ENCODE measurements at regions not wholly inside any gene's neighbourhood (a gene's known extent, or its start where the extent isn't known, plus 50 kb on each side); places are given as distances from the start of the nearest gene placed in this dataset.

DNA sequence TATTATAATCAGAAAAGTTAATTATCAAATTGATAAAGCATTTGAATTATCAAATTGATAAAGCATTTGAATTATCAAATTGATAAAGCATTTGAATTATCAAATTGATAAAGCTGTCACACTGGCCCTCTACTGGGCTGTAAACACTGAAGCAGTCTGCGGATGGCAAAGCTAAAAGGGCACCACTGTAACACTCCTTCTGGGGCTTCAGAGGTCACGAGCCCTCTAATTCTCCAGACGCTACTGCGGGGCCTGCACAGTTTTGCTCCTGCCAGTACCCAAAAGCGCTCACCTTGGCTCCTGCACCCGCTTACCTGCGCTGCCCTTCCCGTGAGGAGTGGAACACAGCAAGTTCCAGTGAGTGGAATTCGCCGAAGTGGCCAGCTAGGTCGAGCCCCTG lies 409.0 kb upstream of the KCNMB2 start:
- H3K36me3 ChIP-seq (ENCODE audit: control insufficient read depth, insufficient read depth, low read length) = no peaks in the 10 kb centered on the region
- TF ChIP-seq, protein P1, sequence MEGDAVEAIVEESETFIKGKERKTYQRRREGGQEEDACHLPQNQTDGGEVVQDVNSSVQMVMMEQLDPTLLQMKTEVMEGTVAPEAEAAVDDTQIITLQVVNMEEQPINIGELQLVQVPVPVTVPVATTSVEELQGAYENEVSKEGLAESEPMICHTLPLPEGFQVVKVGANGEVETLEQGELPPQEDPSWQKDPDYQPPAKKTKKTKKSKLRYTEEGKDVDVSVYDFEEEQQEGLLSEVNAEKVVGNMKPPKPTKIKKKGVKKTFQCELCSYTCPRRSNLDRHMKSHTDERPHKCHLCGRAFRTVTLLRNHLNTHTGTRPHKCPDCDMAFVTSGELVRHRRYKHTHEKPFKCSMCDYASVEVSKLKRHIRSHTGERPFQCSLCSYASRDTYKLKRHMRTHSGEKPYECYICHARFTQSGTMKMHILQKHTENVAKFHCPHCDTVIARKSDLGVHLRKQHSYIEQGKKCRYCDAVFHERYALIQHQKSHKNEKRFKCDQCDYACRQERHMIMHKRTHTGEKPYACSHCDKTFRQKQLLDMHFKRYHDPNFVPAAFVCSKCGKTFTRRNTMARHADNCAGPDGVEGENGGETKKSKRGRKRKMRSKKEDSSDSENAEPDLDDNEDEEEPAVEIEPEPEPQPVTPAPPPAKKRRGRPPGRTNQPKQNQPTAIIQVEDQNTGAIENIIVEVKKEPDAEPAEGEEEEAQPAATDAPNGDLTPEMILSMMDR (IDR thresholded peaks at IDR 0.05; ENCODE audit: insufficient read depth, low read length, severe bottlenecking) = no peak
- H3K27me3 ChIP-seq (ENCODE audit: control insufficient read depth, insufficient read depth, low read length) = no peaks in the 10 kb centered on the region
- no peak overlapping the region for H3K4me3 ChIP-seq (ENCODE audit: low read depth, low read length)
- DNase-seq (ENCODE audit: low read depth) (no peak), FAIRE-seq (no peak)

DNA sequence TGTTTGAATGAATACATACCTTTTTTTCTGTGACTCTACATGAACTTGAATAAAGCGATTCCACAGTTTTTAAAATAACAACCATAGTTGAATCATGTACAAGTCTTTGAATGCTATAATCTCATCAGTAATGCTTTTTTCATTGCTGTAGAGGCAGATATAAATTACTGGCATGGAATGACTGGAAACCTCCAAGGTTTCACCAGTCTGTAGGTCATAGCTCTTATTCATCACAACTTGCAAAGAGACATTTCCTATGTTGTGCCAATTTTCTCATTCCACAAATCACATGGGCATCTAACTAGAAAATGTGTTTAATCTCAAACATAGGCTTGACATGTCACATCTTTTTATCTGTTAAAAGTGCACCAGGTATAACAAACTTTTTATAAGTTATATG lies 407.1 kb upstream of the KCNMB2 start:
- no peaks in the 10 kb centered on the region for H3K27me3 ChIP-seq (ENCODE audit: control insufficient read depth, insufficient read depth, low read length)
- TF ChIP-seq, protein P1 (IDR thresholded peaks at IDR 0.05; ENCODE audit: insufficient read depth, low read length, severe bottlenecking) = no peak
- DNase-seq (ENCODE audit: low read depth) = no peak
- no peak overlapping the region for H3K4me3 ChIP-seq (ENCODE audit: low read depth, low read length)
- no peaks in the 10 kb centered on the region for H3K36me3 ChIP-seq (ENCODE audit: control insufficient read depth, insufficient read depth, low read length)
- no peak for FAIRE-seq

DNA sequence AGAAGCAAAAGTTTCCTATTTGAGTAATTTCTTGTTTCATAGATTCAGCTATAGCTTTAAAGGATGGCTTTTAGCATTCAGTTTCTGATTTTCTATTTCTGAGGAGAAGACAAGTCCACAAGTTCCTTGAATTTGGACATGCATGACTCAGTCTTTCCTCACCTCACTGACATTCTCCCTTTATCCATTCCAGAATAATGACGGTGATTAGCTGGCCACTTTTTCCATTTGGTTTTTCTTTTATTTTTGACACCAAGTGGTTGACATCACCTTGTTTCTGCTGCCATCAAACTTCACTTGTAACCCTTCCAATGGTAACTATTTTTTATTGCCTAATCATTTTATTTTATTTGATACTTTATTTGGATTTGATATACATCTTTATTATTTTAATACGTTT lies 404.4 kb upstream of the KCNMB2 start:
- Histone ChIP-seq H3K4me3 (ENCODE audit: low read depth, low read length) (no peak overlapping the region), H3K27me3 (ENCODE audit: control insufficient read depth, insufficient read depth, low read length) (no peaks in the 10 kb centered on the region), H3K36me3 (ENCODE audit: control insufficient read depth, insufficient read depth, low read length) (no peaks in the 10 kb centered on the region)
- FAIRE-seq (no peak), DNase-seq (ENCODE audit: low read depth) (peak; percentile 39)
- TF ChIP-seq, protein P1 (IDR thresholded peaks at IDR 0.05; ENCODE audit: insufficient read depth, low read length, severe bottlenecking) = no peak

DNA sequence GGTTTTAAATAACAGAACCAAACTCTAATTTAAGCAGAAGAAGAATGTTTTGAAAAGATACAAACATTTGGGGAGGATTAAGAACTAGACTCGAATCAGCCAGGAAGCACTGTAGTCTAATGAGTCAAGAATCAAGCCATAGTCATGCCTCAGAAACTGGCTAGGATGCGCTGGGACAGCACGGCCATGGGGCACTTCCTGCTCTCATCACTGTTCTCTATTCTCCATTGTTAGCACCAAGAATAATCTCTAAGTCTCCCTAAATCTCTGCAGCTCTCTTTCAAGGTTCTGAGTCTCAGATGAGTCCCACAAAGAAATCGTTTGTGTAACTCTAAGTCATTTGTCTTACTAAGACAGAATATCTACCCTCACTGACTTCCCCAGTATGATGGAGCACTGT lies 399.0 kb upstream of the KCNMB2 start:
- H3K36me3 ChIP-seq (ENCODE audit: control insufficient read depth, insufficient read depth, low read length) = no peaks in the 10 kb centered on the region
- H3K4me3 ChIP-seq (ENCODE audit: low read depth, low read length) = no peak overlapping the region
- H3K27me3 ChIP-seq (ENCODE audit: control insufficient read depth, insufficient read depth, low read length) = no peaks in the 10 kb centered on the region
- no peak for FAIRE-seq
- no peak for DNase-seq (ENCODE audit: low read depth)
- TF ChIP-seq, protein P1 (IDR thresholded peaks at IDR 0.05; ENCODE audit: insufficient read depth, low read length, severe bottlenecking) = no peak

DNA sequence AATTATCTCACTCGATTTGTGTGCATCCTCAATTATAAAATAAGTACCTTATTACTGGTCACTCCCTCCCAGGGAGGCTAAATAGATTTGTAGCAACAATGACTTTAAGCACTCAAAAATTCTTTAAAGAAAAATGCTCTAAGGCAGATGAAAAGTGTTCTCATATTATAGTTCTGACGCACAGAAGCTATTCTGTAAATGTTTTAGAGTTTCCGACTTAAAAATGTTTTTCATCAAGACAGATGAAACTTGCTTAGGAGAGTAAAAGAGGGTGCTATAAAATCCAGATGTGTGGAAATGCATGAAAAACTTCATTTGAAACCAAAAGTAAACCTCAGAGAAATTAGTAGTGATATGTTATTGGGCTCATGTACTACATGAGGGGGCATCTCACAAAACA lies 398.4 kb upstream of the KCNMB2 start:
- H3K27me3 ChIP-seq (ENCODE audit: control insufficient read depth, insufficient read depth, low read length) = no peaks in the 10 kb centered on the region
- H3K36me3 ChIP-seq (ENCODE audit: control insufficient read depth, insufficient read depth, low read length) = no peaks in the 10 kb centered on the region
- DNase-seq (ENCODE audit: low read depth) = no peak
- TF ChIP-seq, protein P1 (IDR thresholded peaks at IDR 0.05; ENCODE audit: insufficient read depth, low read length, severe bottlenecking) = no peak
- FAIRE-seq = no peak
- H3K4me3 ChIP-seq (ENCODE audit: low read depth, low read length) = no peak overlapping the region

DNA sequence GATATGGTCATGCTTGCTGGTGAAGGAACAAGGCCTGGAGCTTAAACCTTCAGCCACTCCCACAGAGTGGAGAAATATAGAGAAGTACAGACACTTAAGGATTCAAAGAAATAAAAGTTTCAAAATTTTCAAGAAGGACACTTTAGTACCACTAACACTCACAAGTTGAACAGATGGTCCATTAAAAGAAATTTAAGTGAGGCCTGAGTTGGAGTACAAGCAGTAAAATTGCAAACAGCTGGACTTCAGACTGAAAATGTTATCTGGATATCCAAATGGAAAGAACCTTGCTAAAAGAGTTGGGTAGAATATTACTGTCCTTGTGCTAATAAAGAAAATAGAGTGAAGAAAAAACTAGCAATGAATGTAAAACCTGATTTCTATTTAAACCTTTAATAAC lies 397.1 kb upstream of the KCNMB2 start:
- TF ChIP-seq, protein P1 (IDR thresholded peaks at IDR 0.05; ENCODE audit: insufficient read depth, low read length, severe bottlenecking) = no peak

More for the DNA sequence above, 397.1 kb upstream of the KCNMB2 start:
- no peak for FAIRE-seq
- DNase-seq (ENCODE audit: low read depth) = no peak
- Histone ChIP-seq H3K4me3 (ENCODE audit: low read depth, low read length) (no peak overlapping the region), H3K36me3 (ENCODE audit: control insufficient read depth, insufficient read depth, low read length) (no peaks in the 10 kb centered on the region), H3K27me3 (ENCODE audit: control insufficient read depth, insufficient read depth, low read length) (no peaks in the 10 kb centered on the region)
